Astrocyte of the cerebellum (primary cell): ENCODE measurements at regions not wholly inside any gene's neighbourhood (a gene's known extent, or its start where the extent isn't known, plus 50 kb on each side); places are given as distances from the start of the nearest gene placed in this dataset.

Experiments used
- DNase-seq: peaks from one replicate; pipeline ENCODE4 v3.0.0-alpha.2; 2011; ENCODE audit warnings: low read depth
- H3K4me3 ChIP-seq: 2 replicates; pipeline ENCODE4 v1.5.1; 2011; ENCODE audit warnings: mild to moderate bottlenecking, low read depth, low read length, moderate library complexity
- in situ Hi-C: cut with HindIII; loops from 2 replicates; pipeline ENCODE4 v1.10.0; 2017; ENCODE audit warnings: low sequenced_read_pairs
- TF ChIP-seq, protein P1 (sequence below): IDR thresholded peaks from 2 replicates; pipeline ENCODE4 v1.5.1; 2012; ENCODE audit warnings: low read length, low read depth, moderate library complexity, mild to moderate bottlenecking; ENCODE audit errors: missing control alignments

DNA sequence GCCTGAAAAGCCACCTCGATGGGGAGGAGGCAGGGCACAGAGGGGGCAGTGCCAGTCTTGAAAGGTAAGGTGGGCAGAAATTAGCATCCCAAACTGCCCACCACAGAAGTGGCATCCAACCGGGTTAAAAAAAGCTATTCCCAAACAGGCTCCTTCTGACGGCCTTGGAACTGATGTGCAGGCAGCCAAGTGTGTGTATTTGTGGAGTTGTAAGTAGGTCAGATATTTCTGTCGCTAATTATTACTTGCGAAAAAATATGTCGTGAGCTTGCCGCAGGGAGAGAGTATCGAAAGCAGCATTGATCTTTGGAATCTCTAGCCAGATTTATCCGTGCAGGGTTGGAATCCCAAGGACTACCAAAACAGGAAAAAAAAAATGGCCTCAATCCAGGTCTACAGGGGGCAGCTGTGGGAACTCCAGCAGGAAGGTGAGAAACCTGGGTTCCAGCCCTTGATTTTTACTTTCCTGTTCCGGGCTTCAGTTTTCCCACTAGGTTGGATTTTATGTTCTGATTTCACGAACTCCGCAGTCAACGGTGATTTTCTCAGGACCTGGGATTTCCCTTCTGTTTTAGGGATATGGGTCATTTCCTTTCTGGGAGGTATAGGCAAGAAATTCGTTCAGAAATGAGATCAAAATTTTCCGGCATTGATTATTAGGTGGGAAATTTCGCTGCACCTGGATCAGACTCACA lies 200.8 kb downstream of the RGS3 start:
- in situ Hi-C loops, result loop anchor here (25.0 kb wide), 1 partner anchor 377 kb away; the partner anchor contains the start of genes CDC26 and PRPF4
- no peak for DNase-seq
- TF ChIP-seq, protein P1, sequence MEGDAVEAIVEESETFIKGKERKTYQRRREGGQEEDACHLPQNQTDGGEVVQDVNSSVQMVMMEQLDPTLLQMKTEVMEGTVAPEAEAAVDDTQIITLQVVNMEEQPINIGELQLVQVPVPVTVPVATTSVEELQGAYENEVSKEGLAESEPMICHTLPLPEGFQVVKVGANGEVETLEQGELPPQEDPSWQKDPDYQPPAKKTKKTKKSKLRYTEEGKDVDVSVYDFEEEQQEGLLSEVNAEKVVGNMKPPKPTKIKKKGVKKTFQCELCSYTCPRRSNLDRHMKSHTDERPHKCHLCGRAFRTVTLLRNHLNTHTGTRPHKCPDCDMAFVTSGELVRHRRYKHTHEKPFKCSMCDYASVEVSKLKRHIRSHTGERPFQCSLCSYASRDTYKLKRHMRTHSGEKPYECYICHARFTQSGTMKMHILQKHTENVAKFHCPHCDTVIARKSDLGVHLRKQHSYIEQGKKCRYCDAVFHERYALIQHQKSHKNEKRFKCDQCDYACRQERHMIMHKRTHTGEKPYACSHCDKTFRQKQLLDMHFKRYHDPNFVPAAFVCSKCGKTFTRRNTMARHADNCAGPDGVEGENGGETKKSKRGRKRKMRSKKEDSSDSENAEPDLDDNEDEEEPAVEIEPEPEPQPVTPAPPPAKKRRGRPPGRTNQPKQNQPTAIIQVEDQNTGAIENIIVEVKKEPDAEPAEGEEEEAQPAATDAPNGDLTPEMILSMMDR, result no peak
- H3K4me3 ChIP-seq, result no peak overlapping the region

- TF ChIP-seq, protein P1, result no peak
- in situ Hi-C loops, result loop anchor here (25.0 kb wide), 1 partner anchor 378 kb away; the partner anchor contains the start of genes CDC26 and PRPF4
Observed at GRCh38 chr9:113665064-113665463, 201.5 kb downstream of the RGS3 start.

GRCh38 chr9:113665756-113666155 lies 202.2 kb downstream of the RGS3 start:
- TF ChIP-seq, protein P1, result no peak
- H3K4me3 ChIP-seq, result no peak overlapping the region
- in situ Hi-C loops, result loop anchor here (25.0 kb wide), 1 partner anchor 378 kb away; the partner anchor contains the start of genes CDC26 and PRPF4
- no peak for DNase-seq

More at GRCh38 chr9:113665064-113665463, 201.5 kb downstream of the RGS3 start:
- H3K4me3 ChIP-seq, result no peak overlapping the region
- no peak for DNase-seq

- TF ChIP-seq, protein P1, result no peak
- in situ Hi-C loops, result loop anchor here (25.0 kb wide), 1 partner anchor 381 kb away; the partner anchor contains the start of genes CDC26 and PRPF4
- no peak for DNase-seq
- H3K4me3 ChIP-seq, result no peak overlapping the region
Observed at GRCh38 chr9:113668061-113668460, 204.5 kb downstream of the RGS3 start.

- TF ChIP-seq, protein P1, result no peak
- in situ Hi-C loops, result loop anchor here (25.0 kb wide), 1 partner anchor 382 kb away; the partner anchor contains the start of genes CDC26 and PRPF4
- no peak overlapping the region for H3K4me3 ChIP-seq
- DNase-seq, result no peak
Observed at GRCh38 chr9:113669522-113670115, 206.1 kb downstream of the RGS3 start.

- no peak for DNase-seq
- TF ChIP-seq, protein P1, result no peak
- in situ Hi-C loops, result loop anchor here (25.0 kb wide), 1 partner anchor 386 kb away; the partner anchor contains the start of genes CDC26 and PRPF4
- H3K4me3 ChIP-seq, result no peak overlapping the region
Observed at GRCh38 chr9:113673726-113674125, 202.4 kb upstream of the ZNF618 start.
